NCI-H510A treated with DMSO at 0.1 percent for 48 hours (cell line): ENCODE measurements at regions not wholly inside any gene's neighbourhood (a gene's known extent, or its start where the extent isn't known, plus 50 kb on each side); places are given as distances from the start of the nearest gene placed in this dataset.

Source experiments
- DNase-seq: peaks from one replicate; lab custom pipeline; 2025; lab: John Stamatoyannopoulos, UW

DNA sequence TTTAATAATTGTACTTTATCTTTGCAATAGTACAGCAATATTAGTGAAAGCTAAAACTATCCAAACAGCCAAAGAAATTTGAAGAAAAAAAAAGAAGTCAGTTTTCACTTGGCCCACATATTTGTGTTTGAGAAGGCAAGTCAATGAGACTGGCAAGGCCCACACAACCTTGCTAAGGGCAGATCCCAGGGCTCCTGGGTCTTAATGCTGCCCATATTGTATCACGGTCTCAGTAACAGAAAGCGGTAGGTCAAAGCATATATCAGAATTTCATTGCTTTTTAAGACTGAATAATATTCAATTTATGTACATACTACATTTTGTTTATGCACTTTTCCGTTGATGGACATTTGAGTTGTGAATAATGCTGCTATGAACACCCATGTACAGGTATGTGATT lies 262.0 kb upstream of the TOPAZ1 start:
- no peak for DNase-seq

DNA sequence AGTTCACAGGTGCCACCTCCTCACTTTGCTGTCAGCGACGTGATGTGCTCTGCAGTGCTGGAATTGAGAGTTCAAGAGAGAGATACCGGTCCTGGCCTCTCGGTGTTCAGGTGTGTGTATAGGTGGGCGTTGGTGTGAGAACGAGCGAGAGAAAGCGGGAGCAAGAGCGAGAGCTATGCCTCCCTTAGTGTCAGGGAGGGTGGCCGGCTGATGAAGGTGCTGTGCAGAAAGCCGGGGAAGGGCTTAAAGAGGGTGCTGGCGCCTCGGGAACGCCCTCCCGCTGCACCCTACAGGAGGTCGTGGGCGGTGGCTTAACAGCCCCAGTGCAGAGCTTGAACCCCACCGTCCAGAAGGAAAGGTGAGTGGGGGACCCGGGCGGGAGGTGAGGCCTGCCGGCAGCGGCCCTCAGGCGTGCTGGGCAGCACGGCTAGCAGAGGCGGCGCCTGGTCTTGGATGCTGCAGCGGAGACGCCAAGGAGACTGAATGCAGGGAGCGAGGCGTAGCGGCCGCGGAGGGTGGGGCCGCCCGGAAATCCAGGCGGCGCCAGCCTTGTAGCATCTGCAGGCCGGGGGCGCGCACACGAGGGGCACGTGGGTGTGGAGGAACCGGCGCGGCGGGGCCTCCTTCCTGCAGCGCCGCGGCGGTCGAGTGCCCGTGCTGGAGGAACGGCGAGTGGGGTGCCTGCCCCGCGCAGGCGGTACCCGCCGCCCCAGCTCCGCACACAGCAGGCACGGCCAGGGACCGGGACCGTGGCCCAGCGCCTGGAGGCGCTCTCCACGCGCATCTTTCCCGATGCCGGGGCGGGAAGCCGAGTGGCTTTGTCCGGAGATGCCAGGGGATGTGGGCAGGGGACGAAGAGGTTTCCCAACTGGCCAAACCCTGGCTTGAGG lies 246.8 kb upstream of the TOPAZ1 start:
- peak; percentile 19 for DNase-seq

DNA sequence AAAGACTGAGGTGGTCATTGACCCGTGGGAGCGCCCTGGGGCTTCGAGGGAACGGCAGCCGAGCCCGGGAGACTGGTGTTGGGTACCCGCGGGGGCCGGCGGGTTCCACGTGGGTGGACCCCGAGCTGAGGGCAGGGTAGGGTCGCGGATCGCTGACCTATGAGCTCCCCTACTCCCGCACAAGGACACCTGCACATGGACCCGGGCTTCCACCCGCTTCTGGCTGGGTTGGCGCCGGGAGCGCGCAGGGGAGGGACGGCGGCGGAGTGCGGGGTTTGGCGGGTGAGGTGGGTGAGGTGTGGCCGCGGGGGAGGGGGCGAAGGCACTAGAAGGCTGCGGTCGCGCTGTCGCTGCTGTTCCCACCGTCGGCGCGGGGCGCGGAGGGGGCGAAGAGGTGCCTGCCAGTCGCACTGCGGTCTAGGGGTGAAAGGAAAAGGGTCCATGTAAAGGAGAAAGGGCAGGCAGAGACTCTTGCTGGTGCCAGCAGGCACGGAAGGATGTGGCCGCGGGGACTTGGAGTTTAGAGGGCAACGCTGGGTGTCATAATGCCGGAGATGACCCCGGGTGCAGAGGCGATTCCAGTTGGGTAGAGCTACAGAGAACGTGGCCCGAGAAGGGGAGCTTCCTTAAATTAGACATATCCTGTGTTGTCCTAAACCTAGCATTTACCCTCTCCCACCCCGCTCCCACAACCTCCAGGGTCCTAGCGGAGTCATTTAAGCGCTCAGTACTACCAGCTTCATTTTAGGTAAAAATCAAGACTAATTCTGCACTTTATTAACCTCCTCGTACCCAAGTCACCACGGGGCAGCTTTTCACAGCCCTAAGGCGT lies 245.9 kb upstream of the TOPAZ1 start:
- peak; percentile 44 for DNase-seq

DNA sequence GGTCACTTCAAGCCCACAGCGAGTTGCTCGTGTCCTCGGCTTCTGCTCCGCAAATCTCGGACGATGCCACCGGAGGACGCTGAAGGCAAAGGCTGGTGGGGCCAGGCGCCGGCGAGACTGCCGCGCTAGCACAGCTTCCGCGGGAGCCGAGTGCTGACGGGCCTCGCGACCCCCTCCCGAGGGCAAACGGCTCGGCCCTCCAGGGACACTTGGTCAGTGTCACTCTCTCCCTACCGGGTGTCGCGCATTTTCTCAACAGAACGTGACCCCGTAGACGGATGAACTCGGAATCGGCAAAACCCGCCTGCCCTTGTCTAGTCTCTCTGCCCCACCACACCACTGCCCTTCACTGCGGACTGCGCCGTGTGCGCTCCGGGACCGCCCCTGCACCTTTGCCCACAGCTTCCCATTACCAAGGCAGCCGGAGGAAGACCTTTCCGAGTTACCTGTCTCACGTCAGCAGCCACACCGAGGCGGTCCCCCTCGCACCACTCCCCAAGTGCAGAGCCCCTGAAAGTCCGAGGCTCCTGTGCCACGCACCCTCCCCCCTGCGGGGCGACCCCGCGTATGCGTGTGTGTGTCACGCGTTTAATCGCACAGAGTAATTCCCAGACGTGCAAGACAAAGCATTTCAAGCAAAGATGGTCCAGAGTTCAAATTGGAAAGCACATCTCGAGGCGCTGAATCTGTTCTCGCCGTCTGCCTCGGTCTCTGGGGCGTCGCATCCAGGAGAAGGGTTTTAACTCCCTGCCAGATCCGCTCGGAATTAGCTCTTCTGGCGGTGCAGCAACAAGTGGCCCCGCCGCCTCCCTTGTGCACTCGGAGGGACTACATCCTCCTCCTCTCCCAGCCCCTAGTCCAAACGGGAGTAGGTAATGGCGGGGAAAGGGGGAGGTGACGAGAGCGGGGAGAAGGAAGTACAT lies 245.0 kb upstream of the TOPAZ1 start:
- peak; percentile 44 for DNase-seq

DNA sequence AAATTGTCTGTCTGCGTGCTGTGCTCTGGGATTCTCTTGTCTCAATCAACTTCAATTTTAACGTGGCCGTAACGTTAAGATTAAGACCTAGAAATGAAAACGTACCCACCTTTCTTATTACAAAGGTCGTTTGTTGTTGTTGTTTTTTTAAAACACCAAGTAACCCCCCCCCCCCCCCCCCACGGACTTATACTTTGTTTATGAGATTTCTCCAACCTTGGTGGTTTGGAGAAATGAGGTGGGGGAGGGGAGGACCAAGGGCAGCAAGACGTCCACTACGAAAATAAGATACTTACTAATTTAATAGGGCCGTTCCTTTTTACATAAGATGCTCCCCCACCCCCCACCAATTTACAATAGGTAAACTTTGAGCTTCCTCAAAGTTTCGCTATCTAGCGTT lies 244.4 kb upstream of the TOPAZ1 start:
- no peak for DNase-seq

DNA sequence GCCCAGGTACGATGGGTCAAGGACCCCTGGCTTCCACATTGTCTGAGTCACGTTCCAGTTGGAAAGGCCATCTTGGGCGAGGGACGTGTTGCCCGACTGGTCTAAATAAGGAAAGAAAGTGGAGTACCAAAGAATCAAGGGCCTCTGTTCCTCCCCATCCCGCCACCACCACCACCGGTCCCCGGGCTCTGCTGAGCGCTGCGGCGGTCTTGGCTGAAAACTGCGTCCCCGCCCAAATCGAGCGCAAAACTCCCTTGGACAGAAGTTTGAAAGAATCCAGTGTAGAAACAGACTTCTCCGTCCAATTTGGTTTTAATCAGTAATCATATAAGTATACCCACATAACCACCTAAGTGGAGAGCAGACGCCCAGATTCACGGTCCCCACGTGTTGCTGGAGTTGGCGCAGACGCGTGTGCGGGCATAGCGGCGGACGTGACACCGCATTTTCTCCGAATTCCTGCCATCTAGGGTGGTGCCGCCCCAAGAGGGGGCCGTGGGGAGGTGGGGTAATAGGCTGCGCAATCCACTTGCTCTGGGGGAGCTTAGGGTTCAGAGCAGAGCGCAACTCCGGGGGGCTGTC lies 243.8 kb upstream of the TOPAZ1 start:
- peak; percentile 7 for DNase-seq

DNA sequence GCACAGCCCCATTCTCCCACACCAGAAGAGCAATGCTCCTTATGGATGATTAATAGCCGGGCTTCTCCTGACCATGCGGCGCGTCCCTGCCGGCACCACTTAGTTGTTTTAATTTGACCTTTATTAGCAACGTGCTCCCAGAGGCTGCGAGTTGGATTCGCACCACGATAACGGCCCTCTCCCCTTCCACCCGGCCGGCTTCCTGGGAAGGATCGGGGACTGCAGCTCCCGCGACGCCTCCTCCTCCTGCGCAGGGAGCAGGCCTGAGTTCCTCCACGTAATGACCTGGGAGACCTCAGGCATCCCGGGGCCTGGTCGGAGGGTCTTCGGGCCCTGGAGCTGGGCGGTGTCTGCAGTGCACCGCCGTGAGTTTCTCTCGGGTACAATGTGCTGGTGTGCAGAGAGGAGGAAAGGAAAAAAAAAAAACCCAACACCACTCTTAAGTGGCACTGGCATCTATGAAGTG lies 243.3 kb upstream of the TOPAZ1 start:
- DNase-seq = peak; percentile 32

DNA sequence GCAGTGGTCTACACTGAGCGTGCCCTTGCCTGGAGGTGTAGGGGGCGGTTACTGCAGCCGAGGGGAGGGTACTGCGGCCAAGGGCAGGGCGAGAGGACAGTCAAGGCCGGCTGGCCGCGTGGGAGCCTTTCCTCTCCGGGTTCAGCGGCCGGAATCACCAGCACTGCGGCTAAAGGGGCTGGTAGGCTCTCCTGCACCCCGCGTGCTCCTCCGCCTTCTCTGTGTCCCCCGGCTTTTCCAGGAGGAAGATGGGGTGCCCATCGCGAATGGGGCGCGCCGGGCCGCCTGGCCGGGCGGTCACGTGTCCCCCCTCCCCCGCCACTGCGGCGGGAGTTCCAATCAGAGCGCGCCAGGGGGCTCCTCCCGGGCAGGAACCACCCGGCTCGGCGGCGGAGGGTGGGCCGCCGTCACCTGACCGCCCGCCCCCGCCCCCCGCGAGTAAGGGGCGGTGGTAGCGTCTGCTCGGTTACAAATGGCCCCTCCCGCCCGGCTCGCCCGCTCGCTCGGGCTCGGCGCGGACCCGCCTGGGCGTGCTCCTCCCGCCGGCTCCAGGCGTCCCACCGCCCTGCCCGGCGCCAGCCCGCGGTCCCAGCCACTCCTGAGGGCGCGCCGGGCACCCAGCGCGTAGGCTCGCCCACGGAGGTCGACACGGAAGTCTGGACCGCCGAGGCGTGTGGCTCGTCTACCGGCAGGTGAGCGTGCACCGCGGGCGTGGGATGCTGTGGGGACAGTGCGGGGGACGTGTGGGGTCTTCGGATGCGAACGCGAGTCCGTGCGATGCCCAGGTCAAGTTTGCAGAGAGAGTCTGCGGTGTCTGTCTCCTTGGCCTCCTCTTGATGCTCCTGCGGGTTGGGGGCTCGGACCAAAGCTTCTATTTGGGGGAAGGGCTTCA lies 242.6 kb upstream of the TOPAZ1 start:
- DNase-seq = peak; percentile 32

DNA sequence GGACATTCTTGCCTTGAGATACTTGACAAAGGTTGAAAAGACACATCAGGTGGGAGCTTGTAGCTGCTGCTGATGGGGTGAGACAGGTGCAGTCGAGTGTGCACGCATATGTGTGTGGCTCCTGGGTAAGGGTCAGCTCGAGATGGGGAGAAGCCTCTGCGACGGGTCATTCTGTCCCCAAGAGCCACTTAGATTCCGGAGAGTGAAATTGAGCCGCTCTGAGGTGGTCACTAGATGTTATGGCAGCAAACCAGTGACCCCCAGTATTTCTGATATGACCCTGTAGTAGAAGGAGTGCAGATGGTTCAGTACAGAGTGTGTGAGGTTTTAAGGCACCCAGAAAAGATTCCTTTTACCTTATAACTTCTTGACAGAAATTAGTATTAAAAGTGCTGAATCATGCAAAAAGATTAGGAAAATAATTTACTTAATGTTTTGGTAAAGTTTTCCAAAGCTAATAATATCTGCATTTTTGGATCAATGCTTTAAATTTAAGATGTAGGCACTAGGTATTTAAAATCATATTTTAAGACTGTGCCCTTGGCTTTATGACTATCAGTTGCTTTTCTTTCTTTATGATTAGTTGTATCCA lies 241.9 kb upstream of the TOPAZ1 start:
- DNase-seq = peak; percentile 6

DNA sequence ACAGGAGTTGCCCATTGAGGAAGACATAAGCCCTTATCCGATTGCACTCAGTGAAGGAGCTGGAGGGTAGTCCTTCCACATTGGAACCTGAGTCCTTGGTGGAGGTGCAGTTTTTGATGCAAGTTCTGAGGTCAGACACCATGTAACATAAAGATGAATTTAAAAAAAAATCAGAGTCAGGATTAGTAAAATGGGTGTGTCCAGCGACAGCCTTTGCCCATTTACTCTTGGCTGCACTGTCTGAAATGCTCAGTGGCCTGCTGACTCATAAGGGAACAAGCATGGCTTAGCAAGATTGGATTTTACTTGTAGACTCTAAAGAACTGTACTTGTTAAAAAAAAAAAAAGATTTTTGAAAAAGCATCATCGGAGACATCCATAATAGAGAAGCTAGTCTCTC lies 241.1 kb upstream of the TOPAZ1 start:
- peak; percentile 11 for DNase-seq

DNA sequence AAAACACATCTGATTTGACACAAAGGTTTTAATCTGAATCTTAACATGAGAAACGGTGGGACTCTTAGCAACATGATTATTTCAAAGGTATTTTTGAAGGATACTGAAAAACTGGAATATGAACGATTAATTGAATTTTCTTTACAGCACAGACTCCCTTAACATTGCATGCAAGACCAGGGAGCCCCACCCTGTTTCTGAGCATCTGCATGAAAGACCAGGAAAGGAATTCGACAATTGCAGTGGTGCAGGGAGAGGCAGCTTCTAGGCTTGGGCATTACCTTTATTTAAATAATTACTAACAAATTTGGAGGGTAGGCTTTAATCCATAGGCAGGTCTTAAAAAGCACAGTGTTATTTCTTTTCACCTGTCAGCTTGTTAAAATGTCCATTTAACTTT lies 240.6 kb upstream of the TOPAZ1 start:
- DNase-seq = no peak

DNA sequence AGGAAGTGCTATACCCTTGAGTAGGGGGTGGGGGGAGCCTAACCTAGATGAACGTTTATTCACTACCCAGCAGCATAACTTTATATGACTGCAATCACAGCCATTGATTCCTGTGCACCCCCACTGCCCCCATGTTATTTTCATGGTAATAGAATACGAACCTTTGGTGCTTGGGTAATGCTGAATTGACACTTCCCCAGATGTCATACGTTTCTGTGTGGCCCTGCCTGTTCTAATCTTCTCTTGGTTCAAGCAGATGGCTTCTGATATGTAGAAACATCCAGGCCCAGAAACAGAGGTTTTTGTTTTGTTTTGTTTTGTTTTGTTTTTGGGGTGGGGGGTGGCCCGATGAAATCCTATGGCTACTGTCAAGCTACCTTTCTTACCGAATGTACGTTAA lies 237.9 kb upstream of the TOPAZ1 start:
- no peak for DNase-seq

DNA sequence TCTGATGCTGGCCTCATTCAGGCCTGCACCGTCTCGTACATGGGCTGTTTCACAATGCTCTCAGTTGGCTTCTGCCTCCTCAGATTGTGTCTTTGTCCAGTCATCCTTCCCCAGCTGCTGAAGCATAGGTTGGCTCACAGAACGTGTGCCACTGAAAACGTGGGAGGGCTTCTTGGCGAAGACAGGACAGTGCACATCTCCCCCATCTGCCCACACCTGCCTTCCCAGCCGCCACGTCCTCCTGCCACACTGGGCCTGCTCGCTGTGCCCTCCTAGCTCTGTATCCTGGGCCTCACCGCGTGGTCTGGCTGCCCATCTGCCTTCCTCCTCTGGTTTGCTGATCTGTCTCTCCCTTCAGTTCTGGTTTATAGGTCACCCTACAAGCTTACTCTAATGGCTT lies 230.0 kb upstream of the TOPAZ1 start:
- no peak for DNase-seq

DNA sequence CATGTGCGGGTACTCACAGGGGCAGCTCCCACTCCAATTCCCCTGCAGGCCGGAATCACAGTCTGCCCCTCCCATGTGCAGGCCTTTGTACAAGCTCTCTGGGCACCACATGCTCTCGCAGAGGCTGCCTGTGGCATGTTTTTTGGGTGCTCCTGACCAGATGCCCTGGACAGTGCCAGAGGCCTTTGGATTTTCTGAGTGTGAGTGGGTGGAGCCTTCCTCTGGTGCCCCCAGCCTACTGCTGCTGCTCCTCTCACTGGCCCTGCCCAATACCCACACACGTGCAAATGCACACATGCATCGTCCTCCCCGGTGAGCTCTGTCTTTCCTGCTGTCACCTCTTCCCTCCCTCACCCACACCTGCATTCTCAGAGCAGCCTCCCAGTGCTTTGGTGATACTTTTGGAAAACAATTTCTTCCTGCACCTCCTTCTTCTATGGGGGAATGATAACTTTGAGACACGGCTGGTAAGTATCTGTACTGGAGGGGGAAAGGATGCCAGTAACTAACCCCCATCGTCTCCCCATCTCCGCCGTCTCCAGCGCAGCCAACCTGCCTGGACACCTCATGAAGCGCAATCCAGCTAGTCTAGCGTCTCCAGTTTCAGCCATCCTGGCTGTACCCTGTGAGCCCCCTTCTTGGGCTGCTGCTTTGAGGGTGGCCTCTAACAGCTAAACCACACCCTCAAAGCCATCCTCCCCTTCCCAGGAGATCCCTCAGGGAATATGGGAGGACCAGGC lies 229.4 kb upstream of the TOPAZ1 start:
- DNase-seq = no peak

DNA sequence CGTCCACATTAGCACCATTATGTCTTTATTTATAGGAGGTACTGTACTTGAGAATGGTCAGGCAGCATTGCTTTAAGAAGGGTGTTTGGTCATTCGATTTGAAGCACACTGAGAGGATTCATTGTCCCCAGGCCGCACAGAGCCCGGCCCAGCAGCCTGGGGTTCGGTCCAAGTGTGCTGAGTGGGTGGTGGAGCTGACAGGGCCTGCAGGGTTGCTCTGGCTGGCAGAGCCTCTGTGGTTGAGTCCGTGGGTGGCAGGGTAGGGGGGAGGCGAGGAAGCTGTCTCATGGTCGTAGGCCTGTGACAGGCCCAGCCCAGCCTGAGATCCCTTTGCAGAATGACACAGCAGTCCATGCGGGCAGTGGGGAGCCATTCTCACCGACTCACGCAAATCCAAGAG lies 227.7 kb upstream of the TOPAZ1 start:
- no peak for DNase-seq

DNA sequence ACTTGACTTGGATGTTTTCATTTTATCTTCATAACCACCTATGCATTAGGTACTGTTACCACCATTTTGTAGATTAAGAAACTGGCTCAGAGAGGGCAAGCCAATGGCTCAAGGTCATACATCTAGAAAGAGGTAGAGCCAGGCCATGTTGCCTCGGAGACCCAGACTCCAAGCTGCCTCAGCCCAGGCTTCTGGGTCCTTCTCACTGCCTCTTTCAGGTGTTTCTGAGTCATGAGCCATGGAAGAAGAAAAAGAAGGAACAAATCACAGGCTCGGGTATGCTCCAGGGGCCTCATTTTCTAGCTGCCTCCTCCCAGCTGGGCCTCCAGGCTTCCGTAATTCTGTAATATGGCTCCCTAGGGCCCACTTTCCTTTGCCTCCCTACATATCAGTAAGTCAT lies 226.5 kb upstream of the TOPAZ1 start:
- DNase-seq = no peak

DNA sequence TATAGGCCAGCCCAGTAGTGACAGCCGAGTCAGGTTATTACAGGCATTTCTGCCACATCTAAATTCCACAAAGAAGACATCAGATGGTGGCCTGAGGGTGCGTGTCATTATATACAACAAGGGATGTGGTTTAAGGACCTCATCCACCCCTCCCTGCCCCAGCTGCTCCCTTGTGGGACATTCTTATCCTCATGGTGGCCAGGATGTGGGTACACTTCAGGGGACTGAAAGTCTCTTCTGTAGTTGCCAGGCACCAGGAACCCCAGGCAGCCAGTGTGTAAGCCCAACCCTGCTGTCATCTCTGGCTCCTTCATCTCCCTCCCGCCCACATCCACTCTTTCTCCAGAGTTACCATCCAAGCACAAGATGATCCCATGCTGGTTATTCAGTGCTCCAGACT lies 224.9 kb upstream of the TOPAZ1 start:
- no peak for DNase-seq

DNA sequence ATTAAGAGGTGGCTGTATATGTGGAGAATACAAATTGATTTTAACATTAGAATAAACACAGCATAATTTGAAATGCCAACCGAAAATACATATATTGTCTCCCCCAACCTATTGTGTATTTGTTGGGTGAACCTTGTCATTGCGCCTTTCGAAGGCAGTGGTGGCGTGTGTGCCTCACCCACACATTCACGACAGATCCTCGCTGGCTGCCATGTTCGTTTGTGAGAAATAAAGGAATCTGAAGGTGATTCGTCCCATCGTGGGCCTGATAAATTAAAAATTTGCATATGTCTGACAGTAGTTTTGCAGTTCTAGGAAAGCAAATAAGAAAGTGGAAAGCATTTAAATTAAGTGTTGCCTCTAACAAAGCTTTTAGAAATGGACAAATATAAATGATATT lies 222.8 kb upstream of the TOPAZ1 start:
- no peak for DNase-seq

DNA sequence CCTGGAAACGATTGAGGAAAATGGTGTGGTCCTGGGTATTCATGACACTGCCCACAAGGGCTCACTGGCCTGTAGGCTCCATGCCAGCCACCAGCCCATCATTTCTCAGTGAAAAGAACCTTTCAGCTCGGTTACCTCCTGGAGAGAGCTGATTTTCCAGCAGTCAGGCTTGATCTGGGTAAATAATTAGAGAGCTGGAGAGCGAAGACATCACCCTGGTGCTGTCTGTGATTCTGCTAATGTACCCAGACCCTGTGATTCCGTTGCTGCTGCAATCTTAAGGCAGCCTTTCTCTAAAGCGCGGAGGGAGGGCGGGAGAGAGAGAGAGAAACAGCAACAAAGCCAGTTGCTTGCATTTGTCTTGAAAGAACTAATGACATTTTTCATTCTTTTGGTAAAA lies 221.9 kb upstream of the TOPAZ1 start:
- no peak for DNase-seq

DNA sequence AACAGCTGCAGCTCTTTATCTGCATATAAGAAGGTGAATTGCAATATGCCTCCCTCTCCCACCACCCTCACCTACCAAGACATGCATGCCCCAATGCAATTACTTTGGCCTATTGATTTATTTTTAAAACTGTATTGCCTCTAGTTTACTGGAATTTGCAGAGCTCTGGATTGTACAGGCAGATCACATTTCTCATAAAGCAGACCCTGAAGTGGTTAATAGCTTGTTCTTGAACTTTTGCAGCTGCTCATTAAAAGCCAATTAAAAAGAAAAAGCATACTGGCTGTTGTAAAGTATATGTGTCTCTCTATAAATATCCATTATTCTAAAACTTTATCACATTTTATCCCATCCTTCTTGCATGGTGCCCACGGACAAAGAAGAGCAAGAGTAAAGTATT lies 221.5 kb upstream of the TOPAZ1 start:
- no peak for DNase-seq
